GM18870 (cell line): ENCODE measurements at regions not wholly inside any gene's neighbourhood (a gene's known extent, or its start where the extent isn't known, plus 50 kb on each side); places are given as distances from the start of the nearest gene placed in this dataset.
"Not testable (repeated sequence)": the region's sequence is repeated elsewhere in the genome, so short reads cannot be mapped to it uniquely, and the experiment has no call there.

Experiments
- ATAC-seq: cut with Tn5 transposase; IDR thresholded peaks from one replicate; pipeline ENCODE4 v1.9.1; 2021; ENCODE audit warnings: moderate library complexity; ENCODE audit not compliant: unreplicated experiment

DNA sequence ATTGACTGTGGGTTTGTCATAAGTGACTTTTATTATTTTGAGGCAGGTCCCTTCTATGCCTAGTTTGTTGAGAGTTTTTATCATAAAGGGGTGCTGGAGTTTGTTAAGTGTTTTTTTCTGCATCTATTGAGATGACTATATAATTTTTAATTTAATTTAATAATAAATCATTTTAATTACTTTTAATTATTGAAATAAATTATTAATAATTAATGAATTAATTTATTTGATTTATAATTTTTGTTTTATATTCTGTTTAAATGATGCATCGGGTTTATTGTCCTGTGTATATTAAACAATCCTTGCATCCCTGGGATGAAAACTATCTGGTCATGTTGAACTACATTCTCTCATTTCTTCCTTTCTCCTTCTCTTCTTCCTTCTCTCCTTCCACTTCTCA lies 1352.2 kb upstream of the PRR20A start:
- no peak for ATAC-seq

DNA sequence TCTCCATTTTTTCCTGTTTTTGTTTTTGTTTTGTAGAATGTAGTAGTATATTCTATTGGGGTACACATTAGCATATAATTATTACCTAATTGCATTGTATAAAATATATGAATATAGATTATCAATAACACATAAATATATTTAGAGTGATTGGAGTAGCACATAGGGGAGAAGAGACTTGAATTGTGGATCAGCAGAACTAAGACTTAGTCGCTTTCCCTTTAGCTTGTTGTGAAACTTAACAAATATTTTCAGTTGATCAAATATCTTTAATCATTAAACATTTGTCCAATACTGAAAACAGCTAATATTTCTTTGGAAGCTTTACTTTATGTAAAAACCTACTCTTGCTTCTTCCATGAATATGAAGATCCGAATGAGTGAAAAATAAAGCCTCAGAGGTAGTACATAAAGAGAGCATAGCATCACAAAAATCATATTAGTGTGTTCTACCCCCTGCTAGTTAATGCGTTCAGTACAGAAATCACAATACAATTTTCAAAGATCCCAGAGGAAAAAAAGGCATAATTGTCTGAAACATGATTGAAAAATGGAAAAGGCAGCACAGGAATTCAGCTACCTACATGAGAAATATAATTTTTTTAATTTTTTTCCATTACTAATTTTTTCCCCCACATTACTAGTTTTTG lies 1348.0 kb upstream of the PRR20A start:
- no peak for ATAC-seq

DNA sequence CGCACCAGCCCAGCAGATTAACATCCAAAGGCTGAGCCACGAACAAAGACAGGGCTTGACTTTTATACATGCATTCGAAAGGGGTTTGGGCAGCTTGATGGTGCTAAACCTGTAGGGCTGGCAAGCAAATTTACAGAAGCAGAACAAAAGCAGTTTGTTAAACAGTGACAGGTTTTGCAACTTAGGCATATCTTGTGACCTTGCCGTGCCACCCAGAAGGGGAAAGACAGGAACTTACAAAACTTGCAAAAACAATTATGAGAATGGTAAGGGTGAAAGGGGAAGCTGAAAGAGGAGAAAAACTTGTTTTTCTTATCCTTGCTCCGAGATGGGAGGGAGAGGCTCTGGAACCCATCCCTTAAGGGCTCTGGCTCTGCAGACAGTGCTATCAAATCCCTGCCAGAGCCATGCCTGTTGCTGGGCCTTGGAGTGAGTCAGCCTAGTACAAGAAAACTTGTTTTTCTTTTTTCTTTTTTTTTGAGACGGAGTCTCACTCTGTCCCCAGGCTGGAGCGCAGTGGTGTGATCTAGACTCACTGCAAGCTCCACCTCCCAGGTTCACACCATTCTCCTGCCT lies 1325.2 kb upstream of the PRR20A start:
- ATAC-seq, result no peak

- no peak for ATAC-seq
These were observed 1323.6 kb upstream of the PRR20A start for GRCh38 chr13:55816976-55817601.

- ATAC-seq, result no peak
These were observed 1319.9 kb upstream of the PRR20A start for GRCh38 chr13:55820817-55821216.

DNA sequence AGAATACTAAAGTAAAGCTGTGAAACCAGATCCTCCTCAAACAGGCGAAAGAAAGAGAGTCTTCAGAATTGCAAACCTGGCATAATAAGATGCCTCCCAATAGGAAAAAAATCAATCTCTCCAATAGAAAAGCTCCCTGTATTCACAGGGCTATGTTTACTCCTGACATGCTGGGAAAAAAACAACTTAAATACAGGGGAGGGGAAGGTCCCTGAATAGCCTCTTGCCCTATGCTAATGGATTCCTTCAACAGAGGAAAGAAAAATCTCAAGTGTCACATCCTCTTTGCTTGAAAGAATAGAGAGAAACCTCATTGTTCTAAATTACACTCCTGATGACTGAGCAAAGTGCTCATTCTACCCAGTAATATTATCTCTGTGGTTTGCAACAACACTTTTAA lies 1271.1 kb upstream of the PRR20A start:
- ATAC-seq, result no peak

DNA sequence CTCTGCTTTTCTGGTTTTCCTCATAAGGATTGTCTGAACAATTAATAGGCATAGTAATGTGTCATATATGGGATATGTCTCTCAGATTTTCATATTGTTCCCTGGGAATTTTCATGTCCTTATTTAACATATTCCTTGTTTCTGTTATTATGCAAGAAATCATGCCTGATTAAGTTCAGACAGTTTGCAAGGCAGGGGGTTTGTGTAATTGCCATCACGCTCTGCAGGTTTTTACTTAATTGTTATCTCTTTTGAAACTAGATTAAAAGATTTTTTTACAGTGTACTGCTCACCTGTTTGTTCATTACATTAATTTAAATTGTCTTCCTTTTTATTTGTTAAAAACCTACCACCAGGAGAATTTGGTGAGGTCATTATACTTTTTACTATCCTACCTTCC lies 1253.2 kb upstream of the PRR20A start:
- ATAC-seq, result no peak

- ATAC-seq, result no peak
These were observed 1247.2 kb upstream of the PRR20A start for GRCh38 chr13:55893540-55893939.

- no peak for ATAC-seq
These were observed 1203.5 kb upstream of the PRR20A start for GRCh38 chr13:55937180-55937579.

GRCh38 chr13:55948175-55948574 lies 1192.5 kb upstream of the PRR20A start:
- ATAC-seq, result no peak

GRCh38 chr13:55963934-55964333 lies 1176.8 kb upstream of the PRR20A start:
- ATAC-seq, result no peak

- no peak for ATAC-seq
These were observed 1173.7 kb upstream of the PRR20A start for GRCh38 chr13:55967055-55967454.

- no peak for ATAC-seq
These were observed 1163.3 kb upstream of the PRR20A start for GRCh38 chr13:55977436-55977835.

DNA sequence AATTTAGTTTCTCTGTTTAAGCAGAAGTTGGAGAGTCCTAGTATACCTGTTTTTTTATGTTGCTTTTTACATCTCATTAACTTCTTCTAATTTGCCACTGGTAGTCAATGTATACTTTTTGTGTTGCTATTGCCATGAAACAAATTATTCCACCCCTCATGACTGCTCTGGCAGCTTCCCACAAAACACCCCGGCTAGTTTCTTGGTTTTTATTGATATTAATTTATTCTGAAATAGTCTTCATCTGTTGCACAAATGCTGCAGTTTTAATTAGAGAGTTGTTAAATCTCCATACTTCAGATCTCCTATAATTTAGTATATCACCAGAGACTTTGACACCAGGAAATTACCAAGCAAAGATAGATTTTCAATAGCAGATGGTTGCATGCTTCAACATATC lies 1159.3 kb upstream of the PRR20A start:
- ATAC-seq, result no peak

DNA sequence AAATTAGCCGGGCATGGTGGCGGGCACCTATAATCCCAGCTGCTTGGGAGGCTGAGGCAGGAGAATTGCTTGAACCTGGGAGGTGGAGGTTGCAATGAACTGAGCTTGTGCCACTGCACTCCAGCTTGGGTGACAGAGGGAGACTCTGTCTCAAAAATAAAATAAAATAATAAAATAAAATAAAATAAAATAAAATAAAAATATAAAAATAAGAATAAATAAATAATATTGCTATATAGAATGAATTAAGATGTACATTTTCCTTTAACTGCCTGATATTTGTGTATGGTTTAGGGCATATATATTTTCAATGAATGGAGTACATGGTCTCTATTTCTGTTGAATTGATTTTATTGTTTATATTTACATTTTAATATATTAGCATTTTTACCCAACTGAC lies 1156.7 kb upstream of the PRR20A start:
- ATAC-seq, result not testable (repeated sequence)

DNA sequence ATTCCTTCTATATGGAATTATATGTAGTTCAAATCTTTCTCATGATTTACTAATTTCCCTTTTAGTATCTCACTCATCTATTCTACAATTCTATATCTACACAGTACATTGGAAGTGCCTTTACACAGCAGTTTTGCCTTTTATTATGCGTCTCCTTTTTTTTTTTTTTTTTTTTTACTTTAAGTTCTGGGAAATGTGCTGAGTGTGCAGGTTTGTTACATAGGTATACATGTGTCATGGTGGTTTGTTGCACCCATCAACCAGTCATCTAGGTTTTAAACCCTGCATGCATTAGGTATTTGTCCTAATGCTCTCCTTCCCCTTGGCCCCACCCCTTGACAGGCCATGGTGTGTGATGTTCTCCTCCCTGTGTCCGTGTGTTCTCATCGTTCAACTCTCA lies 1150.1 kb upstream of the PRR20A start:
- no peak for ATAC-seq

DNA sequence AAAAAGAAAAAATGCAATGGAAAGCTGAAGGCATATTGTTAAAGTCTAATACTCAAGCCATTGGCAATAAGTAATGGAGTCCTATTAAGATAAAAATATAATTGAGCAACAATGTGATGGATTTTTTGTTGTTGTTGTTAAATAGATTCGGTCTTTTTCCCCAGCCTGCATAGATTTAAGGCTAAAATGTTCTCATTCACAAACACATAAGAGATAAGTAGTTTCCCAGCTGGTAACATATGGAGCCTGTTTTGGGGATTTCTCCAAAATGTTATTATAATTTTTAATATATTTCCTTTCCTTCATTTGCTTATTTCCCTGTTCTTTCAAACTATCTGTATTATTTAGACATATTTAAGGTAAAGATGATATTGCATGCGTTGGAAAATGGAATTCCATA lies 1149.1 kb upstream of the PRR20A start:
- no peak for ATAC-seq

DNA sequence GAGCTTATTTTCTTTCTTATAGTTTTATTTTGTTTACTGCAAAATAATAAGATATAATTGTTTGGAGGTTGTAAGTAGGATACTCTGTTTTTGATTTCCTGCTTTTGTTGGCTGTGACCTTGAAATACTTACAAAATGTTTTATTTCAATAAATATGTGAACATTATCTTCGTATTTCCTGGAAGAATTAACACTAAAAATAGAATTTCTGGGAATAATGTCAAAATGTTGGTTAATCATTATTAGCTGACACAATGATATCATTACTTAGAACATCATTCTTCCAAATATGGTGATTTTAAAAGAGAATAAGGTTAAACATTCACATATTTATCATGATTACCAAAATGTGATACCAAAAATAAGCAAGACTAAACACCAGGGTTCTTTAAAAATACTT lies 1148.6 kb upstream of the PRR20A start:
- no peak for ATAC-seq

GRCh38 chr13:55999709-56000108 lies 1141.0 kb upstream of the PRR20A start:
- no peak for ATAC-seq

GRCh38 chr13:56009418-56009817 lies 1131.3 kb upstream of the PRR20A start:
- no peak for ATAC-seq

DNA sequence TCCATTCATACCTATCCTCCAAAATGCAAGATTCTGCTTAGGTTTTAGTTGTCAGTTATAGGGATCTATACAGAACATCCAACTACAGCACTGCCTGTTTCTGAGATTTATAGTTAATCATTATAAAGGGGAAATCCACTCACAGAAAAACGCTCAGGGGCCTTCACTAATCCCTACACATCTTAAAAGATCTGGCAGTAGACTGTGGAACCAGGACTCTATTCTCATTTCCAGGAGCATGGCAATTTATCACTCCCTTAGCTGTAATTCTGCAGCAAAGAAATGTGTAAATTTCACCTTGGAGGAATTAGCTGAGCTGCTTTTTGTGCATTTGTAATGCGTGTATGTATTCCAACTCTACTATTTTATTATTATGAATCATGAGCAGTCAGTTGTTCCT lies 1128.1 kb upstream of the PRR20A start:
- no peak for ATAC-seq

DNA sequence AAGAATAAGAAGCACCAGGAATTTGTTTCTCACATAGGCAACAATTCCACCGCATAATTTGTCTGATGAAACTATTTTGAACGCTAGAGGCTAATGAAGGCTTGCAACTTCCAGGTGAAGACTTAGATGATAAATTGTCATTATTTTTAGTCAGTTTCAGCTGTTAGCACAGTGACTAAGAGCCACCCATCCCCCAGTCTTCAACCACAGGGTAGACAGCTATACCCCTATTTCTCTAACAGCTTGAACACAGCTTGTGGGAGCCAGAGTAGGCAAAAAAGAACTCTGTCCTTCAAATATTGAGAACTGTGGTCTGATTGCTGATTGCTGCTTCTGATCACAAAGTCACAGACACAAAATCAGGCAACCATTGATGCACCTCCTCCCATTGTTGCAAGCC lies 1124.8 kb upstream of the PRR20A start:
- no peak for ATAC-seq

DNA sequence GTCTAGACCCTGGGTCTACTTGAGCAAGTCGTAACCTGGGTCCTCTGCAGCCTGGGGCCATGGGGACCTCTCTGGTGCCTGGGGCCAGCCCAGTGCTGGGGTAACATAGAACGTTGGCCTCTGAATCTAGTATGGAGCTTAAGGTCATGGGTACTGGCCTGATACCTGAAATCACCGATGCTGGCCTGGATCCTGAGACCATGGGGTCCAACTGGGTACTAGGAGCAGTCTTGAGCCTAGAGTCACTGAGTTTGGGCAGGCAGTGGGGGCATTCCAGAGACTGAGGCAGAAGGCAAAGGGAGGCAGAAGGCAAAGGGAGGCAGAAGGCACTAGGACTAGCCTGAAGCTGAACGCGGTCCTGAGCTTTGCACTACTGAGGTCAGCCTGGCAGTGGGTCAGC lies 1121.1 kb upstream of the PRR20A start:
- ATAC-seq, result no peak
